Activated CD4-positive, alpha-beta memory T cell treated with anti-CD3 and anti-CD28 coated beads for 36 hours (primary cell): ENCODE measurements at regions not wholly inside any gene's neighbourhood (a gene's known extent, or its start where the extent isn't known, plus 50 kb on each side); places are given as distances from the start of the nearest gene placed in this dataset.
"Not testable (repeated sequence)": the region's sequence is repeated elsewhere in the genome, so short reads cannot be mapped to it uniquely, and the experiment has no call there.

ENCODE experiments used
- CTCF ChIA-PET: fragments of 350-600 bp; sonication (Branson Sonifier 250); formaldehyde crosslinking; loops from one replicate; lab custom pipeline; 2021; ENCODE audit warnings: antibody characterized with exemption, inconsistent platforms; lab: Charles Lee
- POLR2A ChIA-PET: fragments of 350-600 bp; sonication (Branson Sonifier 250); formaldehyde crosslinking; loops from one replicate; lab custom pipeline; 2021; ENCODE audit warnings: antibody characterized with exemption; lab: Charles Lee
- DNase-seq: peaks from one replicate; pipeline ENCODE4 v3.0.0-alpha.2; 2020
- H3K27ac Mint-ChIP-seq: one replicate; pipeline ENCODE4 v1.8.0; 2021; ENCODE audit warnings: mixed read lengths
- H3K27me3 Mint-ChIP-seq: one replicate; pipeline ENCODE4 v1.8.0; 2021; ENCODE audit warnings: mixed read lengths
- H3K36me3 Mint-ChIP-seq: one replicate; pipeline ENCODE4 v1.8.0; 2021; ENCODE audit warnings: mixed read lengths
- H3K4me1 Mint-ChIP-seq: one replicate; pipeline ENCODE4 v1.8.0; 2021; ENCODE audit warnings: low read depth, mixed read lengths
- H3K4me3 Mint-ChIP-seq: one replicate; pipeline ENCODE4 v1.8.0; 2021; ENCODE audit warnings: mild to moderate bottlenecking, mixed read lengths
- H3K9me3 Mint-ChIP-seq: one replicate; pipeline ENCODE4 v1.8.0; 2021; ENCODE audit warnings: mixed read lengths
- intact Hi-C: fragments of 100-400 bp; cut with micrococcal nuclease; formaldehyde crosslinking; loops from one replicate; pipeline ENCODE4 v1.15.1; 2023

DNA sequence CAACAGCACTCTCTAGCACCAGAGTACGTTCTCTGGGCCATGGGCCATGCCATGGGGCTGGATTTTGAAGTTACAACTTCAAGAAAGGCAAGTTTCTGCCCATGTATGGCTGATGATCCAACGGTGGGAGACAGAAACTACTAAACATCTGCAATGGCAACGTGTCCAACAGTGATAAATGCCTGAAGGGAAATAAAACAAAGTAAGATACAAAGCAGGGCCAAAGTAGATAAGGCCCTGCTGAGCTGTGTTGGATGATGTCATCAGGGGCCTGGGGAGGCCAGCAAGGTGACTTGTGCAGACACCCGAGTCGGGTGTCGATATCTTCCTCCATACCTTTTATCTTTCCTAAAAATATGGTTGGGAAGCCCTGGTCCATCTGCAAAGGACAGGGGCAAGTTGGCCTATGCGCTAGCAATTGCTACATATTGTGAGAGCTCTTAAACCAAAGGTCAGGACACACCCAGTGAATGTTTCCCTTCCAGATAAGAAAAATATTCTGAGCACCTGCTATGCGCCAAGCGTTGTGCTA, 487.2 kb downstream of the MN1 start:
- H3K27ac Mint-ChIP-seq, result no peak overlapping the region
- no peak for DNase-seq
- CTCF ChIA-PET, result no interaction called here
- POLR2A ChIA-PET, result no interaction called here
- H3K4me1 Mint-ChIP-seq, result no peaks in the 10 kb centered on the region
- H3K4me3 Mint-ChIP-seq, result no peak overlapping the region
- H3K27me3 Mint-ChIP-seq, result peaks cover 16% of the 10 kb centered on the region
- intact Hi-C loops, result no loop called here
- peaks cover 6% of the 10 kb centered on the region for H3K9me3 Mint-ChIP-seq
- no peaks in the 10 kb centered on the region for H3K36me3 Mint-ChIP-seq

- DNase-seq, result no peak
- H3K9me3 Mint-ChIP-seq, result peaks cover 12% of the 10 kb centered on the region
- intact Hi-C loops, result no loop called here
- H3K27me3 Mint-ChIP-seq, result peaks cover 22% of the 10 kb centered on the region
- no peaks in the 10 kb centered on the region for H3K4me1 Mint-ChIP-seq
- H3K4me3 Mint-ChIP-seq, result no peak overlapping the region
- H3K36me3 Mint-ChIP-seq, result no peaks in the 10 kb centered on the region
- ChIA-PET CTCF (no interaction called here), POLR2A (no interaction called here)
- no peak overlapping the region for H3K27ac Mint-ChIP-seq
These were observed 485.7 kb downstream of the MN1 start for GRCh38 chr22:27315833-27316232.

DNA sequence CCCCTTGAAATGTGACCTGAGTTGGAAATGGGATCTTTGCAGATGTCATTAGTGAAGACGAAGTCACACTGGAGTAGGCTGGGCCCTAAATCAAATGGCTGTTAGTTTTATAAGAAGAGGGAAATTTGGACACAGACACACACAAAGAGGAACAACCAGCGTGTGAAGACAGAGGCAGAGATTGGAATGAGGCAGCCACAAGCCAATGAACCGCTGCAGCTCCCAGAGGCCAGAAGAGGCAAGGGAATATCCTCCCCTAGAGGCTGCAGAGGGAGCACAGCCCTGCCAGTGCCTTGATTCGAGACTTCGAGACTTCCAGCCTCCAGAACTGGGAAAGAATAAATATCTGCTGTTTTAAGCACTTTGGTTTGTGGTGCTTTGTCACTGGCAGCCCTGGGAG, 484.5 kb downstream of the MN1 start:
- intact Hi-C loops, result no loop called here
- DNase-seq, result no peak
- Mint-ChIP-seq H3K4me1 (no peaks in the 10 kb centered on the region), H3K4me3 (no peak overlapping the region), H3K36me3 (no peaks in the 10 kb centered on the region), H3K9me3 (peaks cover 12% of the 10 kb centered on the region), H3K27ac (no peak overlapping the region), H3K27me3 (peaks cover 24% of the 10 kb centered on the region)
- ChIA-PET CTCF (no interaction called here), POLR2A (no interaction called here)

DNA sequence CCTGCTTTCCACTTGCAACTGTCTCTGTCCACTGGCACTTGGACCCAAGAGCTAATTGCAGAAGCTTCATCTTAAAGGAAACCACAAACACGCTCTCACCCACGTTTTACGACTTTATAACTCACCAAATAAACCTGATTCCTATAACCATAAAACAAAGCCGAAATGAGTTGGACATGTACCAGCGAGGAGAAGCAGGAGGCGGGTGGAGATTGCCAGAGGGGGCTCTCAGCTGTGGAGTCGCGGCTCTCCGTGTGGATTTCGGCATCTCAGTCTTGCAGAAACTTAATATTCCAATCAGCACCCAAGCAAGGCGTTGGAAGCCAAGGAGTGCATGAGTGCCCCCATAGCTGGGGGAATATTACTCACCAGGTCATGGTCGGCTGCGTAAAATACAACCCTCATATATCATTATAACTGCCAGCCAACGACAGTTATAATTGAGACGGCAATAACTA, 483.6 kb downstream of the MN1 start:
- Mint-ChIP-seq H3K27ac (no peak overlapping the region), H3K27me3 (peaks cover 25% of the 10 kb centered on the region), H3K4me3 (no peak overlapping the region), H3K4me1 (no peaks in the 10 kb centered on the region), H3K36me3 (no peaks in the 10 kb centered on the region), H3K9me3 (peaks cover 12% of the 10 kb centered on the region)
- ChIA-PET CTCF (no interaction called here), POLR2A (no interaction called here)
- intact Hi-C loops, result no loop called here
- DNase-seq, result no peak

DNA sequence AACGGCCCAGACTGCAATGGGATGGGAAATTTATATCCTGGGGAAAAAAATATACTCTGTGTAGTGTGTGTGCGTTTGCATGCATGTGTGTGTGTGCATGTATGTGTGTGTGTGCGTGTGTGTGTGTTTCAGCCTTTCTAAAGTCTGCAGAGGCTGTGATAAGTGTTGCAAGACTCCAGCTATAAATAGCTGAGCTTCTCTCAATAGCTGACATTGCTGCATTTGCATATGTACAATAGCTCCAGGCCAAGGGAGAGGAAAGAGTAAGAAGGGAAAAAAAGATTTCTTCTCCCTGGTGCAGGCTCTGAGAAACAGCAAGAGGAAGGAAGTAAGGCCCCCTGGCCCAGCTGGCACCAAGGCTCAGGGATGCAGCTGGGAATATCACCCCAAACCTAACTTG, 483.0 kb downstream of the MN1 start:
- CTCF ChIA-PET, result no interaction called here
- Mint-ChIP-seq H3K27ac (no peak overlapping the region), H3K9me3 (peaks cover 12% of the 10 kb centered on the region), H3K27me3 (peaks cover 25% of the 10 kb centered on the region), H3K4me3 (no peak overlapping the region), H3K4me1 (no peaks in the 10 kb centered on the region), H3K36me3 (no peaks in the 10 kb centered on the region)
- intact Hi-C loops, result no loop called here
- POLR2A ChIA-PET, result no interaction called here
- no peak for DNase-seq

- POLR2A ChIA-PET, result no interaction called here
- DNase-seq, result no peak
- Mint-ChIP-seq H3K4me1 (no peaks in the 10 kb centered on the region), H3K4me3 (no peak overlapping the region), H3K27me3 (peaks cover 21% of the 10 kb centered on the region), H3K9me3 (peaks cover 10% of the 10 kb centered on the region), H3K27ac (no peak overlapping the region), H3K36me3 (no peaks in the 10 kb centered on the region)
- intact Hi-C loops, result no loop called here
- CTCF ChIA-PET, result no interaction called here
These were observed 477.9 kb downstream of the MN1 start for GRCh38 chr22:27323661-27324060.

- H3K4me3 Mint-ChIP-seq, POLR2A ChIA-PET, intact Hi-C loops, H3K9me3 Mint-ChIP-seq, DNase-seq, H3K4me1 Mint-ChIP-seq, H3K27ac Mint-ChIP-seq, CTCF ChIA-PET, H3K36me3 Mint-ChIP-seq: not testable (repeated sequence)
- H3K27me3 Mint-ChIP-seq, result peaks cover 19% of the 10 kb centered on the region
These were observed 476.6 kb downstream of the MN1 start for GRCh38 chr22:27324908-27325307.

GRCh38 chr22:27327497-27327896, 474.1 kb downstream of the MN1 start:
- intact Hi-C loops, result no loop called here
- Mint-ChIP-seq H3K27ac (no peak overlapping the region), H3K9me3 (no peaks in the 10 kb centered on the region), H3K4me3 (no peak overlapping the region), H3K36me3 (no peaks in the 10 kb centered on the region), H3K4me1 (no peaks in the 10 kb centered on the region), H3K27me3 (peaks cover 21% of the 10 kb centered on the region)
- ChIA-PET CTCF (no interaction called here), POLR2A (no interaction called here)
- no peak for DNase-seq

DNA sequence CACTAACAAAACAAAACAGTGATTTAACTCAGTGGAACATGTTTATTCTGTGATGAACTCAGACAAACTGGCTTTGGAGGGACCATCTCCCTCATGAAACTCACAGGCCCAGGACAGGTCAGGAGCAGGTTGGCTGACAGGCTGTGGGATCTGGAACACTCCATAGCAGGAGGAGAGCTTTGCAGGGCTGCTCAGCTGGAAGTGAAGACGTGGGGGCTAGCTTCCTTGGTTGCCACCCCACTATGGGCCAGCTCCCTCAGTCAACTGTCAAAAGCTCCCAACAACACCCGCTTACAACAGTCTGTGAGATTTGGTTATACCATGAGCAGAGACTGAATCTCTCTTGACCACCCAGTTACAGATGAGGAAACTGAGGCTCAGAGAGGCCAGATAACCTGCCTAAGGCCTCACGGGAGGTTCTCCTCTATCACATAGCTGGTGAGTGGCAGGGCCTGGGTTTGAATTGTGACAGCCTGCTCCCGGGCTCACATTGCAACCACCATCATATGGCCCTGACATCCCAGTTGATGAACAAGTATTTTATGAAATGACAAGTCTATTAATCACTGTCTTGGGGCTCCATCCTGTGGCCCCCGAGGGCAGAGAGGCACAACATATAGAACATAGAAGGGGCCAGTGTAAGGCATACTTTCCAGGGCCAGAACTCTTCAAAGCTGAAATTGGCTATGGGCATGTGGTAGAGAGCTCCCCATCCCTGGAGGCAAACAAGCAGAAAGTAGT, 473.4 kb downstream of the MN1 start:
- H3K4me1 Mint-ChIP-seq, result no peaks in the 10 kb centered on the region
- no peaks in the 10 kb centered on the region for H3K9me3 Mint-ChIP-seq
- no peak overlapping the region for H3K27ac Mint-ChIP-seq
- no peak for DNase-seq
- H3K27me3 Mint-ChIP-seq, result peaks cover 21% of the 10 kb centered on the region
- no peaks in the 10 kb centered on the region for H3K36me3 Mint-ChIP-seq
- H3K4me3 Mint-ChIP-seq, result no peak overlapping the region
- POLR2A ChIA-PET, result no interaction called here
- intact Hi-C loops, result no loop called here
- CTCF ChIA-PET, result no interaction called here

- Mint-ChIP-seq H3K27me3 (peaks cover 20% of the 10 kb centered on the region), H3K9me3 (no peaks in the 10 kb centered on the region), H3K4me1 (no peaks in the 10 kb centered on the region), H3K36me3 (no peaks in the 10 kb centered on the region), H3K27ac (no peak overlapping the region), H3K4me3 (no peak overlapping the region)
- intact Hi-C loops, result no loop called here
- ChIA-PET POLR2A (no interaction called here), CTCF (no interaction called here)
- DNase-seq, result no peak
These were observed 472.3 kb downstream of the MN1 start for GRCh38 chr22:27329131-27329850.

DNA sequence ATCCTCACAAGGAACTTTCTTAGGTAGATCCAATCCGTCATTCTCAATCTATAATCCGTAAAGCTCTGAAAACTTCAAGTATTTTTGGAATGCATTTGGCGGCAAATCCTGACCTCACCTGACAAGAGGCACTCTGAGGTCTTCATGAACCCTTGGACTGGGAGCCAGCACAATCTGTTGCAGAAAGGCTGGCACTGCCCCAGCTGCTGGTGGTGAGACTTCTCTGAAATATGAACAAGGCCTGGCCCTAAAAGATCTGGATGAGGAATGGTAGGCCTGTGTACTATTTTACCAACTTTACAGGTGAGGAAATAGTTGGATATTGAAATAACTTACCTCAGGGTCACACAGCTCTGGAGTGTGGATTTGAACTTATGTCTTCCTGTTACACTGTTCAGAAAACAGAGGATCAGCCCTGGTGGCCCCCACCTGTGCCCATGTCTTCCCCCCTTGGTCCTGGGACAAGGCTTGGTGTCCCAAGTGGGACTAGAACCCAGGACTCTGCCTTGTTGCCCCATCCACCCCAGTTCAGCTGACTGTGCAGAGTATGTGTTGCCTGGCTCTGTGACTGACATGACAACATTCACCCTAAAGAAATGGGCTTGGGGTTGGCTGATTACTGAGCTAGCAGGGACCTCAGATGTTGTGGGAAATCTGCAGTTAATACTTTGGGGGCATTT, 471.4 kb downstream of the MN1 start:
- no peaks in the 10 kb centered on the region for H3K36me3 Mint-ChIP-seq
- ChIA-PET CTCF (no interaction called here), POLR2A (no interaction called here)
- no peaks in the 10 kb centered on the region for H3K9me3 Mint-ChIP-seq
- no peak for DNase-seq
- H3K4me1 Mint-ChIP-seq, result no peaks in the 10 kb centered on the region
- intact Hi-C loops, result no loop called here
- H3K27me3 Mint-ChIP-seq, result peaks cover 20% of the 10 kb centered on the region
- no peak overlapping the region for H3K4me3 Mint-ChIP-seq
- no peak overlapping the region for H3K27ac Mint-ChIP-seq

- H3K36me3 Mint-ChIP-seq, result no peaks in the 10 kb centered on the region
- intact Hi-C loops, result no loop called here
- no peaks in the 10 kb centered on the region for H3K4me1 Mint-ChIP-seq
- no peak for DNase-seq
- no peak overlapping the region for H3K27ac Mint-ChIP-seq
- peaks cover 20% of the 10 kb centered on the region for H3K27me3 Mint-ChIP-seq
- CTCF ChIA-PET, result no interaction called here
- POLR2A ChIA-PET, result no interaction called here
- H3K4me3 Mint-ChIP-seq, result no peak overlapping the region
- no peaks in the 10 kb centered on the region for H3K9me3 Mint-ChIP-seq
These were observed 469.9 kb downstream of the MN1 start for GRCh38 chr22:27331526-27332281.
